OCI-LY3 (cell line): ENCODE measurements at regions not wholly inside any gene's neighbourhood (a gene's known extent, or its start where the extent isn't known, plus 50 kb on each side); places are given as distances from the start of the nearest gene placed in this dataset.

ENCODE experiments used
- H2AFZ ChIP-seq: fragments of 200-600, 300-600 bp; shearing (Covaris generic); 2 replicates; pipeline ENCODE4 v1.6.0; 2014; ENCODE audit warnings: antibody characterized with exemption, low read depth, low read length
- H3K27ac ChIP-seq: fragments of 200-600, 300-600 bp; sonication (generic); 2 replicates; pipeline ENCODE4 v1.5.1; 2014; ENCODE audit warnings: mild to moderate bottlenecking, low read length, moderate library complexity, mixed read lengths
- H3K27me3 ChIP-seq: fragments of 200-600, 300-600 bp; sonication (generic); 2 replicates; pipeline ENCODE4 v1.6.1; 2014; ENCODE audit warnings: low read depth, low read length, mixed read lengths
- H3K36me3 ChIP-seq: fragments of 200-600, 300-600 bp; sonication (generic); replicated peaks from 2 replicates; pipeline ENCODE3; 2014; ENCODE audit warnings: low read depth, low read length, mixed read lengths
- H3K4me1 ChIP-seq: fragments of 300-600, 200-600 bp; sonication (generic); 2 replicates; pipeline ENCODE4 v1.6.1; 2014; ENCODE audit warnings: low read length, mixed read lengths
- H3K4me2 ChIP-seq: fragments of 200-600, 300-600 bp; sonication (generic); 2 replicates; pipeline ENCODE4 v1.6.1; 2014; ENCODE audit warnings: low read length, mixed read lengths
- H3K4me3 ChIP-seq: fragments of 300-600, 200-600 bp; sonication (generic); 2 replicates; pipeline ENCODE4 v1.5.1; 2014; ENCODE audit warnings: antibody characterized with exemption, mild to moderate bottlenecking, low read length, moderate library complexity
- H3K79me2 ChIP-seq: fragments of 300-600, 200-600 bp; shearing (Covaris generic); 2 replicates; pipeline ENCODE4 v1.6.1; 2014; ENCODE audit warnings: mild to moderate bottlenecking, low read length, mixed read lengths
- H3K9ac ChIP-seq: fragments of 300-600, 200-600 bp; shearing (Covaris generic); 2 replicates; pipeline ENCODE4 v1.6.0; 2014; ENCODE audit warnings: mild to moderate bottlenecking, low read length, moderate library complexity
- H3K9me3 ChIP-seq: fragments of 200-600, 300-600 bp; shearing (Covaris generic); 2 replicates; pipeline ENCODE4 v1.6.1; 2014; ENCODE audit warnings: low read length, mixed read lengths; ENCODE audit not compliant: insufficient read depth
- H4K20me1 ChIP-seq: fragments of 200-600, 300-600 bp; sonication (generic); 2 replicates; pipeline ENCODE4 v1.6.1; 2016; ENCODE audit warnings: low read length, mixed read lengths; ENCODE audit not compliant: insufficient read depth
- EZH2phosphoT487 ChIP-seq: fragments of 200-600 bp; shearing (Covaris generic); IDR thresholded peaks from 2 replicates; pipeline ENCODE4 v1.6.1; 2018; ENCODE audit warnings: antibody characterized with exemption, mixed run types, low read depth
- TF ChIP-seq, protein P1 (sequence below): fragments of 200-600, 300-600 bp; sonication (generic); IDR thresholded peaks from 2 replicates; pipeline ENCODE4 v1.5.1; 2014; ENCODE audit warnings: antibody characterized with exemption, low read length, low read depth

DNA sequence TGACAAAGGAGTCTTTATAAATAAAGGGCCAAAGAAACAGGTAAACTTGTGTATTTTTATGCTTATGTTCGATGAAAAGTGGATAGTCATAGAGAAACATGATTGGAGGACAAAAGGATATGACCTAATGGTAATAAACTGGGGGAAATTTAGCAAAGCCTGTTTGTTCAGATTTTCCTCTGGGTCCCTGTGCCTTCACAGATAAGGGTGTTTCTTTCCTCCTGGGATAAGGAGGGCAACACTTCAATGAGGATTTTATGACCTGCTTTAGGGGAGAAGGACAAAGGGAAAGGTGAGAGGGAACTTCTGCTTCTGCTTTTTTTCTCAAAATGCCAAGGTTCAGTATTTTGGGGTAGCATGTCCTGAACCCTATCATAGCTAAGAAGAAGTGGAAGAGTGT is 531.3 kb upstream of the ALCAM start:
- no peak overlapping the region for H3K4me2 ChIP-seq
- no peaks in the 10 kb centered on the region for H3K79me2 ChIP-seq
- no peaks in the 10 kb centered on the region for H3K9me3 ChIP-seq
- no peaks in the 10 kb centered on the region for H3K27me3 ChIP-seq
- H2AFZ ChIP-seq, result no peak overlapping the region
- H3K27ac ChIP-seq, result no peak overlapping the region
- H3K36me3 ChIP-seq, result no peaks in the 10 kb centered on the region
- H3K4me3 ChIP-seq, result no peak overlapping the region
- H4K20me1 ChIP-seq, result no peaks in the 10 kb centered on the region
- no peak overlapping the region for H3K9ac ChIP-seq
- TF ChIP-seq EZH2phosphoT487, result no peak
- TF ChIP-seq, protein P1, sequence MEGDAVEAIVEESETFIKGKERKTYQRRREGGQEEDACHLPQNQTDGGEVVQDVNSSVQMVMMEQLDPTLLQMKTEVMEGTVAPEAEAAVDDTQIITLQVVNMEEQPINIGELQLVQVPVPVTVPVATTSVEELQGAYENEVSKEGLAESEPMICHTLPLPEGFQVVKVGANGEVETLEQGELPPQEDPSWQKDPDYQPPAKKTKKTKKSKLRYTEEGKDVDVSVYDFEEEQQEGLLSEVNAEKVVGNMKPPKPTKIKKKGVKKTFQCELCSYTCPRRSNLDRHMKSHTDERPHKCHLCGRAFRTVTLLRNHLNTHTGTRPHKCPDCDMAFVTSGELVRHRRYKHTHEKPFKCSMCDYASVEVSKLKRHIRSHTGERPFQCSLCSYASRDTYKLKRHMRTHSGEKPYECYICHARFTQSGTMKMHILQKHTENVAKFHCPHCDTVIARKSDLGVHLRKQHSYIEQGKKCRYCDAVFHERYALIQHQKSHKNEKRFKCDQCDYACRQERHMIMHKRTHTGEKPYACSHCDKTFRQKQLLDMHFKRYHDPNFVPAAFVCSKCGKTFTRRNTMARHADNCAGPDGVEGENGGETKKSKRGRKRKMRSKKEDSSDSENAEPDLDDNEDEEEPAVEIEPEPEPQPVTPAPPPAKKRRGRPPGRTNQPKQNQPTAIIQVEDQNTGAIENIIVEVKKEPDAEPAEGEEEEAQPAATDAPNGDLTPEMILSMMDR, result no peak
- no peaks in the 10 kb centered on the region for H3K4me1 ChIP-seq

DNA sequence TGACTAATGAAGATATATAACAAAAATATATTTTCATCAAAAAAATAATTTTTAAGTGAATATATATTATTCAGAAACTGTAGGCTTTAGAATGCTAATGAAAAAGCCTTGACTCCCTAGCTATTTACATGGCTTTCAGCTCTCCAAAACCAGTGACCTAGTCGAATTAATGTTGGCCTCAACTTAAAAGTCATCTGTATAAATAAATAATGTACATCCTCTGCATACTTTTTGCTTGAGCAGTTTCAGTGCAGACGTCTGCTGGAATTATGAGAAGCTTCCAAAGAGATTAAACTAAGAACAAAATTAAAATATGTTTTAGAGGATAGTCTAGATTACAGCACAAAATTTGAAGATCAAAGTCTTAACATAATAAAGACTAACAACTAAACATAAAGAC is 520.4 kb upstream of the ALCAM start:
- H3K79me2 ChIP-seq, result no peaks in the 10 kb centered on the region
- H3K4me2 ChIP-seq, result no peak overlapping the region
- H3K9ac ChIP-seq, result no peak overlapping the region
- H3K27ac ChIP-seq, result no peak overlapping the region
- H3K36me3 ChIP-seq, result no peaks in the 10 kb centered on the region
- H3K4me3 ChIP-seq, result no peak overlapping the region
- TF ChIP-seq EZH2phosphoT487, result no peak
- TF ChIP-seq, protein P1, result no peak
- no peaks in the 10 kb centered on the region for H3K27me3 ChIP-seq
- H3K4me1 ChIP-seq, result no peaks in the 10 kb centered on the region
- H3K9me3 ChIP-seq, result no peaks in the 10 kb centered on the region
- no peak overlapping the region for H2AFZ ChIP-seq
- no peaks in the 10 kb centered on the region for H4K20me1 ChIP-seq

GRCh38 chr3:104849070-104849469 is 517.6 kb upstream of the ALCAM start:
- Histone ChIP-seq H3K4me3 (no peak overlapping the region), H3K27me3 (no peaks in the 10 kb centered on the region), H3K27ac (no peak overlapping the region), H3K9me3 (no peaks in the 10 kb centered on the region), H4K20me1 (no peaks in the 10 kb centered on the region), H3K36me3 (no peaks in the 10 kb centered on the region), H3K9ac (no peak overlapping the region), H3K4me1 (no peaks in the 10 kb centered on the region), H3K79me2 (no peaks in the 10 kb centered on the region), H3K4me2 (no peak overlapping the region), H2AFZ (no peak overlapping the region)
- TF ChIP-seq, protein P1, result no peak
- TF ChIP-seq EZH2phosphoT487, result no peak

GRCh38 chr3:104854468-104854867 is 512.2 kb upstream of the ALCAM start:
- TF ChIP-seq, protein P1, result no peak
- no peak for TF ChIP-seq EZH2phosphoT487
- Histone ChIP-seq H3K4me1 (no peaks in the 10 kb centered on the region), H3K27me3 (no peaks in the 10 kb centered on the region), H3K36me3 (no peaks in the 10 kb centered on the region), H3K4me2 (no peak overlapping the region), H2AFZ (no peak overlapping the region), H4K20me1 (no peaks in the 10 kb centered on the region), H3K4me3 (no peak overlapping the region), H3K9me3 (no peaks in the 10 kb centered on the region), H3K9ac (no peak overlapping the region), H3K27ac (no peak overlapping the region), H3K79me2 (no peaks in the 10 kb centered on the region)
